Colon (tissue), 2 donors: ENCODE measurements at regions not wholly inside any gene's neighbourhood (a gene's known extent, or its start where the extent isn't known, plus 50 kb on each side); places are given as distances from the start of the nearest gene placed in this dataset.
"Not testable (repeated sequence)": the region's sequence is repeated elsewhere in the genome, so short reads cannot be mapped to it uniquely, and the experiment has no call there.

ENCODE experiments used
- FAIRE-seq: peaks from 2 replicates; lab custom pipeline; 2012; peaks lifted over from hg19 to GRCh38; lab: Jason Lieb, UNC
- donor health status: control.
- donor health status: control.

DNA sequence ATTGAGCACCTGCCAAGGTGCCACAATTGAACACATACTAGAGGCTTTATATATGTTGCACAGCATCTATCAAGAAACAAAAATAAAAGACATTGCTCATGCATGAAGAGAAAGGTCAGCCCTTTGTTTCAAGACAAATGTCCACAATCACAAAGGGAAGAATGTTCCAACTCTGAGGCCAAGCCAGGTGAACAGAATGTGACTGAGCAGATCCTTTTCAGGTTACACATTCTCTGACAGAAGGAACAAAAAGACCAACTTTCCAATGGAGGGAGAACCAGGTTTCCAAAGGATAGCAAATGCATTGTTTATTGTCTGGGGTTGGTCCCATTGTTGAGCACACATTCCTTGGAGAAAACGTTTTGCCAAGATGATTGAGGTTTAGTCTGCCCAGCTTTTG lies 50.2 kb upstream of the FAM174B start:
- FAIRE-seq = no peak

DNA sequence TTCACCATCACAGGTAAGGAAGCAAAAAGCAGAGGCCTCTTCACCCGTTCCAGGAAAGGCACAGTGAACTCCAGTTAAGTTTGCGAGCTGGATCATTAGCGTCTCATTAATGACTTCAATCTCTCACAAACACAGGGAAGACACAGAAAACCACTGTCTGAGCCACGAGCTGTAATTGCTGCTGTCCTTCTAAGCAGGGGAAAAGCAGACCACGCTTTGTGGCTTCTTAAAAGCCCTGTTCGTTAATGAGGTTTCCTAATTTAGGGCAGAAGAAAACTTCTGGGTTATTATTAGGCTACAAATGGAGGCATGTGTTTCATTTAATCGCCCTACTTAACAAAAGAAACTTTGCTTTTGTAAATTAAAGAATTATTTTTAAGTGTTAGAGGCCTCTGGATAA lies 50.6 kb upstream of the FAM174B start:
- FAIRE-seq = no peak

DNA sequence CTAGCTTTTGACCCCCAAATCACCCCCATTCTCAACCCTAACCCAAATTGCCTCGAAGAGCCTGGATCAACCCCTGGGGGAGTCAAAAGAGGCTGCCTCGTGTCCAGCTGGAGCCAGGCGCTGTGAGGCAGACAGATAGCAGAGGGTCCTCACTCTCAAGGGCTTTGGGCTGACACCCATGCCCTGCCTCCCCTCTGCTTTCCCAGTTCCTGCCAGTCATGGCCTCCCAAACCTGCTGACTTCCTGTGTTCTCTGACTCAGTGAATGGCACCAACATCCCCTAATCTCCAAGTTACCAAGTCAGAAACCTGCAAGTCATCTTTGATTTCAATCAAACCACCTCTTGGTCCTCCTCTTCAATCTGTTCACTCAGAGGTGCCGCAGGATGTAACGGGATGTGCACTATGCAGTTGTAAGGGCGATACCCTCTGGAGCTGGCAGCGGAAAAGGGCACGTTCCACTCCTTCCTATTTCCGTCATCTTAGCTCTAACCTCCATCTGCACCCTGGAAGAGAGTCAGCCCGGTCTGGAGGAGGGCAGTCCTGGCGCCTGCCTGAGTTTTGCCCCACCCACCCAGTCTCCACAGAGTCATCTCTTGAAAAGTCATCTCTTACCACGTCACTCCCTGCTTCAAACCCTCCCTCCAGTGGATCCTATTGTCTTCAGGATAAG lies 52.4 kb upstream of the FAM174B start:
- FAIRE-seq = no peak

DNA sequence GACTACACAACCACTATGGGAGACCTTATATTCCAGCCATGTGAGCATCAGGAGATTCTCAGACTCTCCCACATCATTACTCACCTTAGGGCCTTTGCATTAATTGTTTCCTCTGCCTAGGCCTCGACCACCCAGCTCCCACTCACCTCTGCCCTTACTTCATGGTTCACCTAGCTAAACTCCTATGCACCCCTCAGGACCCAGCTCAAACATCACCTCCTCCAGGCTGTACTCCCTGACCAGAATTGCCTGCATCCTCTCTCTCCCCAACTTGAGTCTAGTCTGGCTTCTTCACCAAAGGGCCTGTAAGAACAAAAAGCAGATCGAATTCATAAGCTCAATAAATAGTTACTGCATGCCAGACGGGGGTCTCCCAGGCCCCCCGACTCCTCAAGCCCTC lies 53.1 kb upstream of the FAM174B start:
- no peak for FAIRE-seq

DNA sequence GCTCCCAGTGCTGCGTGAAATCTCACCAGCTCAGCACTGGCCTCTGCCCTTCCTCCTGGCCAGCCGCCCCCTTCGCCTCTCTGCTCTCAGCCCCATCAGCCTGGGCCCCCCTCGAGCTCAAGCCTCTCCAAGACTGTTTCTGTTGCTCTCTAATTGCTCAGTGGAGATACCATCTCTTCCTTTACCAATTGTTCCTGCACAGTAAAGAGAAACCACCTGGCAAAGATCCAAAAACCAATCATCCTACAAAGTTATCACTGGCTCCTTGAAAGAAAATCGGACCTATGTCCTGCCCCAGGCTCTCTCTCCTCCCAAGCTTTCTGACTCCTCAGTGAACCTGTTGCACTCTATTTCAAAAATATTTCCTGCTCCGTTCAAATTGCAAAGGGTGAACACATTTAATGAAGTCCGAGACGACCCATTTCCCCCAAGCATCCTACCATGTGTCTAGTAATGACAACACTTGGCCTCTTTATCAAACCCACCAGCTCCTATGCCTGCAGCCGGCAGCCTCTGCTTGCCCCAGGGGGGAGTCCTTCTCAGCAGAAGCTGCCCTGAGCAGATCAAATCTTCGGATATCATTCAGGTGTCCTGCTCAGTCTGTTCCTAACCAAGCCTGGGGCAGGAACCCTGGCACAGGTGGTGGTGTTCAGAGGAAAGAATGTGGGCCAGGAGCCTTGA lies 53.7 kb upstream of the FAM174B start:
- no peak for FAIRE-seq

DNA sequence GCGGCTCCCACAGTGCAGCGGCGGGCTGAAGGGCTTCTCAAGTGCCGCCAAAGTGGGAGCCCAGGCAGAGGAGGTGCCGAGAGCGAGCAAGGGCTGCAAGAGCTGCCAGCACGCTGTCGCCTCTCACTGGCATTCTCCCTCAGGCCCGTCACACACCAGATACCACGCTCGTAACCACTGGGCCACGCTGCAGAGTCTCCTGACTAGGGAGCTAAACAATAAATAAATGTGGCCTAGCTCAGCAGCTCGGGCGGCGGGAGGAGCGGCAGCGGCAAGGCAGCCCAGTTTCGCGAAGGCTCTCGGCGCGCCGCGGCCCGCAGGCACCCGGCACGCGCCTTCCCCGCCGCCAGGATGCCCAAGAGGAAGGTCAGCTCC lies 55.9 kb upstream of the FAM174B start:
- no peak for FAIRE-seq

DNA sequence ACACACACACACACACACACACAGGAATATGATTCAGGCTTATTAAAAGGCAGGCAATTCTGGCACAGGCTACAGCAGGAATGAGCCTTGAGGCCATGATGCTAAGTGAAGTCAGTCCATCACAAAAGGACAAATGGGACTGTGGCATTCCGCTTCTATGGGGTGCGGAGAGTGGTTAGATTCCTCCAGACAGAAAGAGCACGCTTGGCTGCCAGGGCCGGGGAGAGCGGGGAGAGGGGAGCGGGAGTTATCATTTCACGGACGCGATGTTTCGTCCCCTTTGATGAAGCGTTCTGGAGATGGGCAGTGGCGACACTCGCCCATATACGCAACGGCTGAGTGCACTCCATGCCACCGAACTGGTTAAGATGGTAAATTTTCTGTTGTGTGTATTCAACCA lies 58.5 kb upstream of the FAM174B start:
- no peak for FAIRE-seq

DNA sequence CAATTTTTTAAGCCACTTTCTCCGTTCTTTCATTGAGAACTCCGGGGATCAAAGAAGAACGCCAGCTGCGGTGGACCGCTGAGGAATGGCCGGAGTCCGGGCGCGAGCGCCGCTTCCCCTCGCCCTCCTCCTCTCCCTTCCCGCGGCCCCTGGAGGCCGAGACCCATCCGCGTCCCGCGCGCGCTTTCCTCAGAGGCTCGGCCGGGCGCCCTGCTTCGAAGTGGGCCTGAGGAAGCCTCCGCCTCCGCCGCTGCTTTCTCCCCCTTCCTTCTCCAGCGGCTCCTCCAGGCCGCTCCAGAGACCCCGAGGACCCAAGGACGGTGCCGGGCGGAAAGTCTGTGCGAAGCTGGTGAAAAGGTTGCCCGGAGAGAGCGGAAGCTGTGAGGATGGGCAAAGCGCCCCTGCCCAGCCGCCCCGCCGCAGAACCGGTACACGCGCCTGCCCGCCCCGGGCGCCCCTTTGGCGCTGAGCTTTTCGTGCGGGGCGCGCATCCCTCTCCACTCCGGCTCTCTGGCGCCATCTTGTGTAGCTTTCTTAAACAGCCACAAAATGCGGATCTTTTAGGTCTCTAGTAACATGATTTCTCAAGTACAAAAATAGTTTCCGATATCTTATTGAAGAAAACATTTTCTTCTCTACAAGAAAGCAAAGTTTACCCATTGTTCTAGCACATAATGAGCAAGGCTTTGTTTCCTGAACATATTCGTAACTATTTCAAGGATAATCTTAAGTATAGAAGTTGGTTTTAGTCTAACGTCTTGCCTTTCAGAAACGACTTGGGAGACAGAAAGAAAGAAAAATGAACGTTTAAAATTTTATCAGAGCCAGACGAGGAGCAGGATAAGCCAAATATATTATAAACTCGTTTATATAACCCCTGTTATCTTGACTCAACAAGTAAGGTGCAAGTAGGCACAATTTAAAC lies 59.2 kb upstream of the FAM174B start:
- FAIRE-seq = no peak

DNA sequence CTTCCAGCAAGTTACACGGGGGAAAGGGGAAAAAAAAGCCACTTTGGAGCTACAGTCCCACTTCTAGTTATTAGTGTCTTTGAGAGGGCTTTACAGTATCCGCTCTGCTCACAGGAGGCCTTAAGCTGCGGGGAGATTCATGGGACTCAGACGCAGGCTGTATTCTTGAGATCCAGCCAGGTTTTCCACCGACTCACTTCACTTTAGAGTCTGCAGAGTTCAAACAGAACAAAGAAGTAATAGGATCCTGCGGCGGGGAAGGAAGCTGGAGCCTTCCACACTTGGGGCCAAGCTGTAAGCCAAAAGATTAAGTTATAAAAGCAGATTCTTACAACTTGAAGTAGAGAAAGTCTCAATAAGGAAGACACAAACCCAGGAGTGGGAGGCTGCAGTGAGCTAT lies 60.2 kb upstream of the FAM174B start:
- no peak for FAIRE-seq

DNA sequence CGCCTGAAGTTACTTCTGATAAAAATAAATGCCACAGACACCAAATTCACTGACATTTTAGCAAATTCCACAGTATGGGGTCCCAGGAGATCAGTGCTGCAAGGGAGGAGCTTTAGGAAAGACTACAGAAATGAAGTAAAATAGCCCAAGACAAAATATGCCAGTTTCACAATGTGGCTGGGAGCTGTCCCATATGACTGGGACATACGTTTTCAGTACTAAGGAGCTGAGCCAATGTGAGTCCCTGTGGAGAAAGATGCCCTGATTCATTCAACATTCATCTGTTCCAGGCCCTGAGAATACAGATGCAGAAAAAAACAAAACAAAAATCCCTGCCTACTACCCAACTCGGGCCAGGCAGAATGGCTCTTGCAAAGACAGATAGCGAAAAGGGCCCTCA lies 63.4 kb upstream of the FAM174B start:
- no peak for FAIRE-seq

DNA sequence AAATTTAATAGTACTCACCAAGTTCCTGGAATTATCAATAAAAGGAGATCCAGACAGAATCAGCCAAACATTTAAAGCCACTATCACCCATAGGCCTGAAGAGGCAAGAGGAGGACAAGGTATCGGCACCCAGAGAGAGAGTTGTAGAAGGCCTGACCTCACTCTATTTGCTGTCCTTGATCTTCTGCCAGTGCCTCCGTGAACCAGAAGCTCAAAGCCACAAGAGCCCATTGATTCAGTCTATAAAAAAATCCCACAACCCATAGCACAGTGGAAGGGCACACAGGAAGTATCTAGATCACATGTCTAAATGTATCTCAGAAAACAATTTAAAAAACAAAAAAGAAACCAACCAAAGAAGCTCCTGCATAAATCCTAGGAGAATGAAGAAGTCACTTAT lies 68.6 kb upstream of the FAM174B start:
- no peak for FAIRE-seq

DNA sequence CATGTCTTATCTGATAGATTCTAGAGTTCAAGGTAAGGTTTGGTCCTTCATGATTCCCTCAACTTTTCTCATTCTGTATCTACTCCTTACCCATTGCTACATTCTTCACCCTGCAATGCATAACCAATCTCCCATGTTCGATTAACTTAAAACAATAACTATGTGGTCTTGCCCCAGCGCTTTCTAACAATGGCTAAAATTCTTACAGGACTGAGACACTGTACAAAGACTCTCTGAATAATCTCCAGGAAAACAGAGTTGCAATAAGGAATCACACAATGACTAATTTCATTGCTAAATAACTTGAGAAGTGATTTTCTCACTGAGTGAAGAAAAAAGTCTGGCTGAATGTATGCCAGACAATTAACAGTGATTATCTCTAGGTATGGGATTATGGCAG lies 69.6 kb upstream of the FAM174B start:
- no peak for FAIRE-seq

DNA sequence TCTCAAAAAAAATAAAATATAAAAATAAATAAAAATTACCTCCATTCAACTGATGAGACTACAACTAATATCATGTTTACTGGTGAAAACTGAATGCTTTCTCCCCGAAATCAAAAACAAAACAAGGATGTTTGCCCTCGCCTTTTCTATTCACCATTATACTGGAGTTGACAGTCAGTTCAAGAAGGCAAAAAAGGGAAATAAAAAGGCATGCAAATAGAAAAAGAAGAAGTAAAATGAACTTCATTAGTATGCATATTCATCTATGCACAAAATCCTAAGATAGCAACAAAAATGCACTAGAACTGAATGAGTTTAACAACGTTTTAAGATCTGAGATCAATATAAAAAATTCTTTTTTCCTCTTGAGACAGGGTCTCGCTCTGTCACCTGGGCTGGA lies 72.7 kb upstream of the FAM174B start:
- no peak for FAIRE-seq

DNA sequence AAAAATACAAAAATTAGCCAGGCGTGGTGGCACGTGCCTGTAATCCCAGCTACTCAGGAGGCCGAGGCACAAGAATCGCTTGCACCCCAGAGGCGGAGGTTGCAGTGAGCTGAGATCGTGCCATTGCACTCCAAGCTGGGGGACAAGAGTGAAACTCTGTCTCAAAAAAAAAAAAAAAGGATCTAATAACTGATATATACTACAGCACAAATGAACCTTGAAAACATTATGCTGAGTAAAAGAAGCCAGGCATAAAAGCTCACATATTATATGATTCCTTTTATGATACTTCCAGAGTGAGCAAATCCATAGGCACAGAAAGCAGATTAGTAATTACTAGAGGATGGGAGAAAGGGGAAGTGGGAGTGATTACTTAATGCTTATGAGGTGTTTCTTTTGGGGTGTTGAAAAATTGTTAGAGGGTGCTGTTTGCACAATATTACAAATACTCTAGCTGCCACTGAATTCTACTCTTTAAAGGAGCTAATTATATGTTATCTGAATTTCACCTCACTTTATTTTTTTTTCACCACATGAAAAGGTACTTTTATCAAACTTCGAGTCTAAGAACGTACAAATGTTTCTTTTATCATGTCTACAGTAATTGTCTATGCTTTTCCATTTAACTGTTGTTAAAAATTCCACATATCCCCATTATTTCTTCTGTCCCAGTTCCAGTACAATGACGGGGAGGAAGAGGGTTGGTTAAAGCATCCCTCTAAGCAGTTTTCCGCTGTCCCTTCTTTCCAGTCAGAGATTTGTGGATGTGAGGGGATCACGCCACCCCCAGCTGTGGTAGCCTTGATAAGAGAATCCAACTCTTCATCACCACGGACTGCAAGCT lies 77.7 kb upstream of the FAM174B start:
- no peak for FAIRE-seq

DNA sequence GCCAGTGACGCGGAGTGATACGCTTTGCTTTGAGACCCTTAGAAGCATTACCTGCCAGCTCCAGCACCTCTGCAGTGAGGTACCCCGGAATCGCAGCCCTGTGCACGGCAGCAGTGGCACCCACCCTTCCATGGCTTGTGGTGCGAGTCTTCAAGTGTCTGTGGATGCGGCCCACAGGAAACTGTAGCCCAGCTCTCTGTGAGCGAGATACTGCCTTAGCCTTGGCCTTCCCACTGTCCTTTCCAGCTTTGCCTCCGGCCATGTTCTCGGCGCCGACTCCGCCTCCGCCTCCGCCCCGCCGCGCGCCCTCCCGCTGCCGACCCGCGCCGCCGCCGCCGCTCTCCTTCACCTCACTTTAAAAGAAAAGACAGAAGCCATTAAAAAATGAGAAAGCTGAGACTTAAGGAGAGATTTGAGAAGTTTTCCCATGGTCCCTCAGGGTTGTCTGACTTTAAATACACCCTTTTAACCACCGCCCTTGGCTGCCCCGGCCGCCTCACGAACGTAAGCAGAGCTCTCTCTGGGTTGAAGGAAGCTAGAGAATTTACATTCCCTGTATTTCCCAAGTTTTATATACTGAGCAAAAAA lies 78.5 kb upstream of the FAM174B start:
- FAIRE-seq = no peak

DNA sequence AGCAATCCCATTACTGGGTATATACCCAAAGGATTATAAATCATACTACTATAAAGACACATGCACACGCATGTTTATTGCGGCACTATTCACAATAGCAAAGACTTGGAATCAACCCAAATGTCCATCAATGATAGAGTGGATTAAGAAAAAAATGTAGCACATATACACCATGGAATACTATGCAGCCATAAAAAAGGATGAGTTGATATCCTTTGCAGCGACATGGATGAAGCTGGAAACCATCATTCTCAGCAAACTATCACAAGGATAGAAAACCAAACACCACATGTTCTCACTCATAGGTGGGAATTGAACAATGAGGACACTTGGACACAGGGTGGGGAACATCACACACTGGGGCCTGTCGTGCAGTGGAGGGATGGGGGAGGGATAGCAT lies 83.7 kb upstream of the FAM174B start:
- not testable (repeated sequence) for FAIRE-seq

DNA sequence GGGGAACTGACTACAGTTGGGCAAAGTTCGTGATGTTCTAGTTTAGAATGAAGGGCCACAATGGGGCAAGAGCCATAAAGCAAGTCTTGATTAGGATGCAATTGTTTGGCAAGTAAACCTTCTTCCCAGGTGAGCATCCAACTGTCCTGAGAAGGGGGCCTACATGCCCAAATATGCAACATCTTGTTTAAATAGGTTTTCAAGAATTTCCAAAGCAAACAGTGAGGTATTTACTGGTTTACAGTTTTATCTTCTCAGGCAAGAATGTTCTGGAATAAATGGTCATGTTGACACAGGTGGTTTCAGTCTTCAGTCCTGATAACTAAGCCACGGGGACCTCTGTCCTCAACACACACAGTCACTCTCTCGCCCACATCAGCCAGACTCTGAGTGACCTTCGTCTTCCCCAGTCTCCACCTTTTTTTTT lies 90.3 kb upstream of the FAM174B start:
- no peak for FAIRE-seq

DNA sequence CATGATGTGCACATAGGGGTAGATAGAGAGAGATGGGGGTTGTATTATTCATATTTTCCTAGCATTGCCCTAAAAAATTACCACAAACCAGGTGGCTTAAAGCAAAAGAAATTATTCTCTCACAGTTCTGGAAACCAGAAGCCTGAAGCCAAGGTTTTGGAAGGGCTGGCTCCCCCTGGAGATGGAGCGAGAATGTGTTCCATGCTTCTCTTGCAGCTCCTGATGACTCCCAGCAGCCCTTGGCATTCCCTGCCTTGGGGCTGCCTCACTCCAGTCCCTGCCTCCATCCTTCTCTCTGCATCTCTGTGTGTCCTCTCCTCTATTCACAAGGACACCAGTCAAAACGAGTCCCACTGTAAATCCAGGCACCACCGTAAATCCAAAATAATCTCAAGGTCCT lies 91.5 kb upstream of the FAM174B start:
- FAIRE-seq = no peak

DNA sequence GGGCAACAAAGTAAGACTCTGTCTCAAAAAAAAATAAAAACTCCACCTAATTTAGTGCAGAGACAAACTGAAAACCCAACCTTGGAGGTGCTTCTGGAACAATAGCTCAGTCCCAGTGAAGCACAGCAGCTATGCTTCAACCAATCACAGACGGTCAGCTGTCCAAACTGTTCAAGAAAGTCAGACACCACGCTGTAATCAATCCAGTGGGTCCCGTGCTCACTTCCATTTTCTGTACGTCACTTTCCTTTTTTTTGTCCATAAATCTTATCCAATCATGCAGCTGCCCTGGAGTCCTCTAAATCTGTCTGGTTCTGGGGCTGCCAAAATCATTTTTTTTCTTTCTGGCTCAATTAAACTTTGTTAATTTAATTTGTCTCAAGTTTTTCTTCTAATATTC lies 93.6 kb upstream of the FAM174B start:
- no peak for FAIRE-seq

DNA sequence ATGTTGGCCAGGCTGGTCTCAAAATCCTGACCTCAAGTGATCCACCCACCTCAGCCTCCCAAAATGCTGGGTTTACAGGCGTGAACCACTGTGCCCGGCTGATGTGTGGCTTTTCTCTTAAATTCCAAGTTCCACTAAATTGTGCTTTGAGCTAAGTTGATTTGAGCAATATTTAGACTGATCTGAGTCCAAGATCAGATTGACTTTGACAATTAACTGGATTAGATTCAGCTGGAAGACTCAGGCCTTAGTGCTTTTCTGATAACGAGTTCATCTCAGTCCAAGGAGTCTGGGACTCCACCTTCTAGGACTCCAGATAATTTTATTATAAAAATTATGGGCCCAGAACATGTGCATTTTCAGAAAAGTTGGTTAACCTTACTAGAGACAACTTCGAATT lies 94.4 kb upstream of the FAM174B start:
- FAIRE-seq = no peak

DNA sequence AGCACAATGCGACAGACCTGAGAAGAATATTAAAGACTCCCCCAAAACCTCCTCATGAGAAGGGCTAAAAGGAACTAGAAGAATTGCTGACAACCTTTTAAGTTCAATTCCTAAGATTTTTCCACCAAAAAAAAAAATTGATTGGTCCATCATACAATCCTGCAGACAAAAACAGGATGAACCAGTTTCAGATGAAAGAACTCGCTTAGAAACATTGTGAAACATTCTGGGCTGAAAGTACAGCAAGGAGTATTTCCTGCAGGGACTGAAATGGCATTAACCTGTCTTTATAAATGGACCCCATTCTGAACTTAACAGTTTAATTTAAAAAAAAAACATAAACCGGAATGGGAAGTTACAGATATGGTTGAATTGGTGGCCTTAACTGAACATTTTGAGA lies 96.0 kb upstream of the FAM174B start:
- no peak for FAIRE-seq

DNA sequence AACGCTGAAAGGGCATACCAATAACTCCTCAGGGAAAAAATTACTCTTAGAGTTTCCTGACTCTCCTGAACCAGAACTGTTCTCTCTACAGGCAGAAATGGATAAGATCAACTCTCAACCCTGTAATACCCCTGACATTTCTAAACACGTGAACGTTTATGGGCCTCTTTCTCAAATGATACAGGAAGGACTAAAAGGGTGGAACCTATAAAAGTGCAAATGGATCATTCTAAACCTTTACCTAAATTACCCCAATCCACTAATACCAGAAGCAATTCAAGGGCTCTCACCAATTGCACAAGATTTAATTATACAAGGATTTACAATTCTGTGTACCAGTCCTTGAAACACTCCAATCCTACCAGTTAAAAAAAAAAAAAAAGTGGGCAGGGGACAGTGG lies 98.0 kb upstream of the FAM174B start:
- FAIRE-seq = no peak
